Activated T-helper 1 cell treated with Interleukin-2 at 50 U/mL for 16 hours (primary cell): ENCODE measurements at regions not wholly inside any gene's neighbourhood (a gene's known extent, or its start where the extent isn't known, plus 50 kb on each side); places are given as distances from the start of the nearest gene placed in this dataset.
"Not testable (repeated sequence)": the region's sequence is repeated elsewhere in the genome, so short reads cannot be mapped to it uniquely, and the experiment has no call there.

Source experiments
- DNase-seq: peaks from one replicate; pipeline ENCODE4 v3.0.0-alpha.2; 2020; ENCODE audit warnings: low read depth

DNA sequence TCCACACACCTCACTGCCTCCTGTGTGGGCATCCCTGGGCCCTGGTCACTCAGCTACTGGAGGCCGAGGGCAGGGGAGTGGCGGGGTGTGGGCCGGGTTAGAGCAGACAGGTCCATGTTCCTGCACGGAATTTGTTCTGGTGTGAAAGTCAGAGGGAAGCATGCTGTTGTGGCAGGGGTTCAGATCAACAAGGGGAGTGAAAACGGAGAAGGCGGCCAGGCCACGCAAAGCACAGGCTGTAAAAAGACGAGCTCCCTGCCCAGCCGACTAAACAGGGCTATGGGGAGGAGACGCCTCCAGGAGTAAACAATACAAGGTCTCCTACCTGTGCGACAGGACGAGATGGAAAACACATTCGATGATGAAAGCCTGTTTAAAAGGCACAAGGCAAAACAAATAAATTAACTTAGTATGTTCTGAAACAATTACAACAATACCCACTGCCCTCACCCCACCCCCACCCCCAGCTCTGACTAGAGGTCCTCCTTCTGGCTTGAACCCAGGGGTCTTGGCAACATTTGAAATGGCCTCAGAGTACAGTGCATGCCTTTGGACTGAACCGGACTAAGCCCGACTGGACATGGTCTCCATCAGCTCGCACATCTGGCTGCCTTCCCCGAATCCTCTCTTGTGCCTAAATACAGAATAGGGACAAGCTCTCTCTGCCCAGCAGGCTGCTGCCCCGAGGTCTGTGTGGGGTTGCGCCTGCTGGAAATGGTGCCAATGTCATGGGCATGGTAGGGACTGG is 274.9 kb upstream of the DIO3 start:
- no peak for DNase-seq

- DNase-seq, result no peak
Observed at GRCh38 chr14:101288436-101289229, 272.7 kb upstream of the DIO3 start.

DNA sequence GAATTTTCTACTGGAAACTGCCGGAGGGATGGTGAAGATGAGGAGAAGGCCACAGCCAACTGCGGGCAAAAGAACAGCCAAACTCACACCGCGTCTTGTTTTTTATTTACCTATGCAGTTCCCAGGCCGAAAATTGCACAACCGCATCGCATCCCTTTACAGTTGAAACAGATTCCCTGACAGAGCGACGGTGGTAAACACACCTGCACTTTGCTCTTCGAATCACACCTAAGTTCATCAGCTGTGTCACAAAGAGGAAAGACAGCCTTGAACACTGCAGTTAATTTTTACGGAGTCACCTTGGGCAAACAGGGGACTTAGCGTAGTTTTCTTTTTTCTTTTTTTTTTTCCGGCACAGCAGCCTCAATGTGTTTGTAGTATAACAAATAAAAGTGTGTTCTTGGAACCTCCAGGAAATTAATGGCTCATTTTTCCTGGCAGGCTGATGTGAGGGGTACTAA is 272.0 kb upstream of the DIO3 start:
- no peak for DNase-seq

DNA sequence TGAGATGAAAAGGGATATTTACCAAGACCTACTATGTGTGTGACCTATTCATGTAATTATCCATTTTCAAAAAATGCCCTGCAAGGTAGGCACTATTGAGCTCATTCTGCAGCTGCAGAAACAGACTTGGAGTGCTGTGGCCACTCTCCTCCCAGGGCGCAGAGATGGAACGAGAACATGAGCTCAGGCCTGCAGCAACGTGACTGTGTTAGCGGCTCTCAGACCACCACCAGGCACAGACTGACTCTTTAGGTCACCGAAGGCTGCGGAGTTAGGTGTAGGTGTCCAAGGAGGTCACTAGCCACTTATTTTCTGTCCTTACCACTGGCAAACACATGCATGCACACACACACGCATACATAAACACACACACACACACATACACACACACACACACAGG is 271.4 kb upstream of the DIO3 start:
- no peak for DNase-seq

DNA sequence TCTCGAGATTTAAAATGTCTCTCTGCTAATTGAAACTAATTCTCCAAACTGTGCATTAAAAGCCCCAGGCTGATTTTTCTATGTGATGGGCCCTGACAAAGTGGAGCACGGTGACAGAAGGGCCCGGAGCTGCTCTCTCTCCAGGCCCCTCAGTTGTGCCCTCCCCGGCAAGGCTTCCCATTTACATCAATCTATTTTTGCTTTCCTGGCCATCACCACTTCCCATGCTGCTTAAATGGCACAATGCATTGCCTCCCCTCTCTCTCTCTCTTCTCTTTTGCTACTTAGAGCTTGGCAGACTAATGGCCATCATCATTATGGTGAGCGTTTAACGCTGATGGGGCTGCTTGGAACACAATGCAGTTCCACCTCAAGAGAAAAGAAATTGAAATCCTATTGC is 270.7 kb upstream of the DIO3 start:
- DNase-seq, result no peak

- no peak for DNase-seq
Observed at GRCh38 chr14:101291390-101291789, 269.9 kb upstream of the DIO3 start.

GRCh38 chr14:101292448-101292847 is 268.8 kb upstream of the DIO3 start:
- no peak for DNase-seq

- DNase-seq, result no peak
Observed at GRCh38 chr14:101293605-101294004, 267.7 kb upstream of the DIO3 start.

DNA sequence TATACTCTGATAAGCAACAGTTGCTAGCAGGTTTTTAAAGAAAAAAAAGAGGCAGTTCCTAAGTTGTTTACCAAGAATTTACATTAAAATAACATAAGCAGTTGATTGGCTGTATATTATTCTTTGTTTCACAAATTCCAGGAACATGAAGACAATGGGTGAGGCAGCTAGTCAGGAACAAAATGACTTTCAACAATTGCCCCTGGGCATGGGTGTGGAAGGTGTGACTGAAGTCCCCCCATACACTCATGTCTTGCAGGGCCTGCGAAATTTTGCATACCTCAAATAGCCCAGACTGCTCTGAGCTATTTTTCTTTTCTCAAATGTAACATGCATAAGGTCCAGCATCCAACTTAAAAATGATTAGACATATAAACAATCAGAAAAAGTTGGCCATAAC is 267.2 kb upstream of the DIO3 start:
- DNase-seq, result no peak

DNA sequence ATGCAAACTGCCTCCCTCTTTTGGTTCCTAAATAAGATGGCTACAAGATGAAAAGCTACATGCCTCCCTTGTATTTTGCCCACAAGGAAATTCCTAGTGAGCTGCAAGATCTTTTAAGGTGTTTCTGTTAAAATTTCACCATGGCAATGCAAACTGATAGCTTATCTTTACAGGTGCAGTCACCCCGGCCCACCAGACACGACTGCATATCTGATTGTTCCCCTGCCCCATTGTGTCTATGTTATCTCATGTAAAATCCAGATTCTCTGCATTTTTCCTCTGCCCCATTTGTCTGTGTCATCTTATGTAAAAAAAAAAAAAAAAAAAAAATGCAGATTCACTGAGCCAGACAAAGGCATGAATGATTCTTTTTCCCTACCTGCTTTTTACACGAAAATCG is 261.5 kb upstream of the DIO3 start:
- DNase-seq, result not testable (repeated sequence)

DNA sequence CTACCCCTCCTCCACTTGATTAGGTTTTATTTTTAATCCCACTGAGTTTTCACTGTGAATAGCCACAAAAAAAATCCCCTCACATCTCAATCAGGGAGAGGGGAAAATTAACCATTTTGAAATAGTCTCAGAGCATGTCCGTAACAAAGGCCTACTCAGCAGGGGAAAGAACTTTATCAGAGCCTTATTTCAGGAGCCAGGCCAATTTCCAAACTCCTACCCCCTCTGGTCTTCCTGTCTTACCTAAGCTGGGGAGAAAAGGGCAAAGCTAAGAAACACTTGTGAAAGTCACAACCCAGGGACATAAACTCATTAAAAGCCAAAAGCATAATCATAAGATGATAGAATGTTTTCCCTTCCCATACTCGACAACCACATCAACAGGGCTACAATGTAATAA is 260.3 kb upstream of the DIO3 start:
- no peak for DNase-seq

- DNase-seq, result not testable (repeated sequence)
Observed at GRCh38 chr14:101307162-101307561, 254.1 kb upstream of the DIO3 start.

DNA sequence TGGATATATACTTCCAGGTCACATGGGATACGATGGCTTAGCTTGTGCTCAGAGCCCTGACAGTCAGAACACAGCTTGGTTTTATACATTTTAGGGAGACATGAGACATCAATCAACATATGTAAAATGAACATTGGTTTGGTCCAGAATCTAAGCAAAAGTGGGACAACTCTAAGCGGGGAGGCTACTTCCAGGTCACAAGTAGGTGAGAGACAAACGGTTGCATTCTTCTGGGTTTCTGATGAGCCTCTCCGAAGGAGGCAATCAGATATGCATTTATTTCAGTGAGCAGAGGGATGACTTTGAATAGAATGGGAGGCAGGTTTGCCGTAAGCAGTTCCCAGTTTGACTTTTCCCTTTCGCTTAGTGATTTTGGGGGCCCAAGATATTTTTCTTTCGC is 250.1 kb upstream of the DIO3 start:
- not testable (repeated sequence) for DNase-seq

DNA sequence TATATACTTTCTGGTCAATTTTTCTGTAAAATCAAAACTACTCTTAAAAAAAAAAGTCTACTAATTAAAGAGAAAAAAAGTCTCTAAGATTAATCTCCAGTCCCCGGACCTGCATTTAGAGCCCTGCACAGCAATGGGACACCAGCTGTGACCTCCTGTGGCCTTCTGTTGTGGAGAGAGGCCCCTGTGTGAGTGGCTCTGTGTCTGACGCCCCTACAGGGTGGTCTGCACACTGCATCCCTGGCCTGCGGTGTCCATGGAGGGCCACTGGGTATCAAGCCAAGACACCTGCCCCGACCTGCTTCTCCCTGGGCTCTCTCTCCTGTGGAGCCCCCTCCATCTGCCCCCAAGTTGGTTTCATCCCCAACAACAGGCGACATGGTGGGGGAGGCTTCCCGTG is 248.0 kb upstream of the DIO3 start:
- DNase-seq, result no peak

DNA sequence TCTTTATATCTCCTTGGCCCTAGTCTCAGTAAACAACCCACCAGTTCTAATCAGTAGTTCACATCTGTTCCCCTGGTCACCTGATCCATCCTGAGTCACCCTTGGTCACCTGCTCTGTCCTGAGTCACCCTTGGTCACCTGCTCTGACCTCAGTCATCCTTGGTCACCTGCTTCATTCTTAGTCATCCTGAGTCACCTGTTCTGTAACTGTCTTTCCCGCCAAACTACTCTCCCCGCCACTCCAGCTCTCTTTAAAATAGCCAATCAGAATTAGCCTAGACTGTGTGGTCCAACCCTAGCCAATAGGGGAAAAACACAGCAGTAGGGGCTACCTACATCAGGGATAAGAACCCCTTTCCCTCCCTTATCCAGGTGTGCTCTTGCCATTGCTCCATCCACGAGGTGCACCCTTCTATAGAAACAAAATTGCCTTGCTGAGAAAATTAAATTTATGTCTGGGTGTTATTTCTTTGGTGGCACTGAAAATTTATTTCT is 245.4 kb upstream of the DIO3 start:
- DNase-seq, result no peak

DNA sequence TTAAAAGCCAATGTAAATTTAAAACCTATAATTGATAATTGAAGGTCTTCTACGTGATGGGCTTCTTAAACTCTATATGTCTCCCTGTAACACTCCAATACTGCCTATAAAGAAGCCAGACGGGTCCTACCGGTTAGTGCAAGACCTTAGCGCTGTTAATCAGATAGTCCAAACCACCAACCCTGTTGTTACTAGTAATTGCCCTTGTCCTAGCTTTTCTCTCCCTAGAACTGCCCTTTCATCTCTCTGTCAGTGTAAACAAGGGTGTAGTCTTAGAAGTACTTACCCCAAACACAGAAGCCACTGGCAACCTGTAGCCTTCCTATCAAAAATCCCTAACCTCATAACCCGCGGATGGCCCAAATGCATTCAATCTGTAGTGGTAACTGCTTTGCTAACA is 243.0 kb upstream of the DIO3 start:
- DNase-seq, result no peak

DNA sequence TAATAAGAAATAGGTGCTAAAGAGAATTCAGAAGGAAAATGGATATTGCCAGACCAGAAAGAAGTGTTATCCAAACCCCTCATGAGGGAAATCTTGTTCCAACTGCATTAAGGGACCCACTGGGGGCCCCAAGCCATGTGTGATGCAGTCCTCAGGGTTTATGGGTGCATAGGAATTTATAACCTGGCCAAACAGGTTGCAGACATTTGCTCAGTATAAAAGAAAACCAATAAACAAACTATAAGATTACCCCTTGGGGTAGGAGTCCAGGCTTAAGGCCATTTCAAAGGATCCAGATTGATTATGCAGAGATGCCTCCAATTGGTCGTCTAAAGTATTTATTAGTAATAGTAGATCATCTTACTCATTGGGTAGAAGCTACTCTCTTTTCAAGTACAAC is 240.9 kb upstream of the DIO3 start:
- no peak for DNase-seq

- no peak for DNase-seq
Observed at GRCh38 chr14:101322223-101322622, 239.1 kb upstream of the DIO3 start.

DNA sequence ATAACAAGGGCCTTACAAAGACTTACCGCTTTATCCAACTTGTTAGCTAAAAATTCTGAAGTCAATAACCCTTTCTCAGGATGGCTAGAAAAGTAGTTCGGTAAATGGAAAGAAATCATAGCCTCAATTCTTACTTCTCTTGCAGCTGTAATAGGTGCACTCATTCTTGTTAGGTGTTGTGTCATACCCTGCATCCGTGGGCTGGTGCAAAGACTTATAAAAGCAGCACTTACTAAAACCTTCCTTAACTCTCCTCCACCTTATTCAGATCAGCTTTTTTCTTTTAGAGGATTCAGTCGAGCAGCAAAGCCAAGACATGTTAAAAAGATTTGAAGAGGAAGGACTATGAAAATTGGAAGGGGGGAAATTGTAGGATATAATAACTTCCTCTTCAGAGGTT is 238.2 kb upstream of the DIO3 start:
- DNase-seq, result no peak

DNA sequence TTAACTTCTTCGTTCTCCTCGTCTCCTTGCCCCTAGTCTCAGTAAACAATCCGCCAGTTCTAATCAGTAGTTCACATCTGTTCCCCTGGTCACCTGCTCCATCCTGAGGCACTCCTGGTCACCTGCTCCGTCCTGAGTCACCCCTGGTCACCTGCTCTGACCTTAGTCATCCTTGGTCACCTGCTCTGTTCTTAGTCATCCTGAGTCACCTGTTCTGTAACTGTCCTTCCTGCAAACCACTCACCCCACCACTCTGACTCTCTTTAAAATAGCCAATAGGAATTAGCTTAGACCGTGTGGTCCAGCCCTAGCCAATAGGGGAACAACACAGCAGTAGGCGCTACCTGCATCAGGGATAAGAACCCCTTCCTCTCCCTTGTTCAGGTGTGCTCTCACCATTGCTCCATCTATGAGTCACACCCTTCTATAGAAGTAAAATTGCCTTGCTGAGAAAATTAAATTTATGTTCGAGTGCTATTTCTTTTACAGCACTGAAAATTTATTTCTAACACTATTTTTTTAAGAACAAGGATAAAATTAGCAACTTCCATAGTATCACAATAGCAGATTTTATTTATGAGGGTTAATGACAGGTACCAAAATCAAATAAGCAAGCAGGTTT is 237.6 kb upstream of the DIO3 start:
- DNase-seq, result not testable (repeated sequence)

DNA sequence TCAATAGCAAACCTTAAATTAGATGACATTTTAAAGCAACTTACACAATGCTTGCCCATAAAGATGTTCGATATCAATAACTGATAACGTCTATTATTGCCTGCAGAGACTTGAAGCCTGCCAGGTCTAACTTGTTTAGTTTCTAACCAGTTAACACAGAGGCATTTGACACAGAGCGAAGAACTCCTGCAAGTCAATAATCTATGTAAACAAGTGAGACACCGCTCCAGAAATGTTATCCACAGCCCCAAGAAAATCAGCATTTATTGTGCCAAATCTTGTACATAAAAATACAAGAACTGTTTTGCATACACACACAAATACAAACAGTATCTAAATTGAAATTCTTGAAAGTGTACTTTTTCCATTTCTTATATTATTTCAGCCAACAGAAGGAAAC is 236.0 kb upstream of the DIO3 start:
- no peak for DNase-seq

GRCh38 chr14:101328412-101329028 is 232.8 kb upstream of the DIO3 start:
- DNase-seq, result no peak
